ENCODE measurements at regions not wholly inside any gene's neighbourhood (a gene's known extent, or its start where the extent isn't known, plus 50 kb on each side); places are given as distances from the start of the nearest gene placed in this dataset.

DNA sequence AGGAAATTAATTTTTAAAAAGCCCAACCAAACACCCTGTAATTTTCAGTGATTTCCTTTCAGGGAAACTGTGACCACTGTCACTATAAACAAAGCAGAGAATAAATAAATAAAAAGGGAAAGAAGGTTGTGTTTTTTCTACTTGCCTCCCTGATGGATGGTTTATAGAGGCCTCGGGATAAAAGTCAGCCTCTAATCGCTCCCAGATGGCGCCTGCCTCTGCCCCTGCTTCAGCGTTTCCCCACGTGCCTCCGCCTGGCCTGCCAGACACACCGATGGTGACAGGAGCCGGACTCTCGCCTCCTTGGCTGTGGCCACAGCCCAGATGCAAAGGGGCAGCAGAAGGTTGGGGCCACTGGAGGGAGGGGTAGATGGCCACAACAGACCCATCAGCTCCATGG is 327.7 kb downstream of the CDC5L start:
- no peak for DNase-seq (ENCODE audit: low read depth)

DNA sequence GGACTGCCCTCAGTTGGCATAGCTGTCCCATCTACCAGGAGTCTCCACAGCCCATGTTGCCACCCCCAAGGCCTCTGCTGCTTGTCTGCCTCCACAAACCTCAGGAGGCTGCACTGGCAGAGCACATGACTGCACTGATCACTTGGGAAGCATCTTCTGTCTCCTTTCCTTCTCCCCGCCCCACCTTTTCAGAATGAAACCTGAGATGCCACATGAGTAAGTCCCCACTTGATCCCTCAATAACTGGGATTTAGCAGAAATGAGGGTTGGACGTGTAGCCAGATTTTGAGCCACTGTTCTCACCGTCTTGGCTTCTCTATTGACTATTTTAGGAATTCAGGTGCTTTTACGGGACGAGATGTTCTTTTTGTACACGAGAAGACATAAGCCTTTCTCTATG is 328.4 kb downstream of the CDC5L start:
- DNase-seq (ENCODE audit: low read depth) = no peak

DNA sequence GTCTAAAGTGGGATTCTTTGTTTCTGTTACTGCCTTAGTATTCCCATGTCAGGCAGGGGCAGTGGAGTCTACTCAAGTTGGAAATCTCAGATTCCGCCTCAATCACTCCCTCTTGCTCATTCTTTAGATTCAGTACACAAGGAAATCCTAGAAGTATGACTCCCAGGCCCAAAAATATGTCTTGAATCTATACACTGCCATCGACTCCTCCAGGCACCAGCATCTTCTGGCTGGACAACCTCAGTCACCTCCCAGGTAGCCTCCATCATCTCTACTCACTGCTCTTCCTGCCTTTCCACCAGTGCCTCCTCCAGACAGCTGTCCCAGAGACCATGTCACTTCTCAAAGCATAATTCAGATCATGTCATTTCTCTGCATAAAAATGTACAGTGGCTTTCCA is 329.9 kb downstream of the CDC5L start:
- no peak for DNase-seq (ENCODE audit: low read depth)

DNA sequence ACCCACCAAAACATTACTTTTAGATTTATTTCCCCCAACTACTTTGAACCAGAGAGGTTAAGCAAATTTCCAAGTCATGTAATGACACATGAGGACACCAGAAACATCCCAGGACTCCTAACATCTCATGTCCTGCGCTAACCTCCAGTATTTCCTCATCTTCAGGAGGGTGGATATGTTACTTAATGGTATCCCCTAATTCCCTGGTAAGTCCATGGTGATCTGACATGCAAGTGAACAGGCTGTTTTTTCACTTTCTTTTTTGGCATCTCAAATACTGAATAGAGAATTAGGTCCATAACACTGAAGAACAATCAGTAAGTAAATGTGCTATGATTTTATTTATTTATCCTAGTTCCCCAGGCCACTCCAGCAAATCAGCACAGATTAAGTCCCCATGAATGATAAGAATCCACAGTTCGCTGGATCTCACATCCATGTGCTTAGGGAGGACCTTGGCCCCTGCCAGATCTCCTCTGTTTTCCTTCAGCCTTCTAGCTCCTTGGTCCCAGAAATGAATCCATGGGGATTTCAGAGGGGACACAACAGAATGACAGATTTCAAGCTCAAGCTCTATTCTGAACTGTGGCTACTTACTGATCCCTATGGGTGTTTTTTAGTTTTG is 334.6 kb downstream of the CDC5L start:
- DNase-seq (ENCODE audit: low read depth) = no peak

DNA sequence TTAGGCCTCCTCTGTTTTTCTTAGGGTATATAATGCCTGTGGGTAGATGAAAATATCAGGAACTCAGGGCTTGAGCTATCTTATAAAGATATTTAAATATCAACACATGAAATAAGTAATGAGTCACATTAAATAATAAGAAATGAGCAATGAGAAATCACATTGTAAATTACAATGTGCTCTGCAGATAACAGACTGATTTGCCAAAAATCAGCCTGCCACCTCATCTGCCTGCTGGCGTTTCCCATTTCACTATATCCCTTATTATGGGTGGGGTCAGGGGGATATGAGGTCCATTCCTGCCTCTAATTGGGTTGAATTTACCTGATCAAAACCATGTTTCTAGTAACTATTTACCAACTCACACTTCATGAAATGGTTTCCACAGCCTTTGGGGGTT is 335.2 kb downstream of the CDC5L start:
- no peak for DNase-seq (ENCODE audit: low read depth)

DNA sequence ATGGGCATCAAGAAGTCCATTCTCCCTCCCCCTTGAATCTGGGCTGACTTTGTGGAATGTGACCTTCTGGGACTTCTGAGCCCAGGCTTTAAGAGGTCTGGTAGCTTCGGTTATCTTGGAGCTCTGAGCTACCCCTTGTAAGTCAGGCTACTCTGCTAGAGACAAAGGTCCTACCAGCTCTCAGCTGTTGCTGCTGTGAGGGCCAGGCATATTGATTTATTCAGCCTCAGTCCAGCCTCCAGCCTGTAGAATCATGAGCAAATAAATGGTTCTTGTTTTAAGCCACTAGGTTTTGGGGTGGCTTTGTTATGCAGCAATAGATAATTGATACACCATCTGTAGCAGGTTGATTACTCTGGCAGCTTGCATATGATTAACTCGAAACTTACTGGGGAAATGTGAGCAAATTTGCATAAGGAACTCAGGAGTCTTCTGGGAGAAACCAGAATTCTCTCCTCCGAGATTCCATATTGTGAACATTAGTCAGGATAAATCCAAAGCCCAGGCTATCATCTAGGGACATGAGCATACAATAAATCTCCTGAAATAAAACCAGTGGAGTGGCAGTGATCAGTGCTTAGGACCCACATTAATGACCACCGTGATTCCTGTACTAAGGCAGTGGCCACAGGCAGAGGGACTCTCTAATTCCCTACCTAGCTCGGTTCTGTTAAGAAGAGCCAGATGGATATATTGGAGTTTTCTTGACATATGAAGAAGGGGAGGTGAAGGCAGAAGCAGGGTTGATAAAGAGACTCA is 336.1 kb downstream of the CDC5L start:
- DNase-seq (ENCODE audit: low read depth) = no peak

DNA sequence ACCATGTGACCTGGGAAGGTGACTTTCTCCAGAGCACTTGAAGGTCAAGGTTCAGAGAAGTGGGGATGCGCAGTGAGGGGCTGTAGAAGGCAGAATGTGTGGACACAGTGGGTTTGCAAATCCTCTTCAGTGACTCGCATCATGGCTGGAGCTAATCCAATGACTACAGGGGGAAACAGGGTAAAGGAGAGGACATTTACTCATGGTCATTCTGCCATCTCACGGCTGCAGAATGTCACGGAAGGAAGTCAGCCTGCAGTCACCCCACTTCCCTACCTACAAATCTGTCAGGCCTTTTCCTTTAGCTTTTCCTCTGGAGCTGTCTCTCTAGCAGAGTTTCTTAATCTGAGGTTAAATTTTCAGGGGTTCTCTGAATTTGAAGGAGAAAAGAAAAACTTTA is 337.6 kb downstream of the CDC5L start:
- no peak for DNase-seq (ENCODE audit: low read depth)

DNA sequence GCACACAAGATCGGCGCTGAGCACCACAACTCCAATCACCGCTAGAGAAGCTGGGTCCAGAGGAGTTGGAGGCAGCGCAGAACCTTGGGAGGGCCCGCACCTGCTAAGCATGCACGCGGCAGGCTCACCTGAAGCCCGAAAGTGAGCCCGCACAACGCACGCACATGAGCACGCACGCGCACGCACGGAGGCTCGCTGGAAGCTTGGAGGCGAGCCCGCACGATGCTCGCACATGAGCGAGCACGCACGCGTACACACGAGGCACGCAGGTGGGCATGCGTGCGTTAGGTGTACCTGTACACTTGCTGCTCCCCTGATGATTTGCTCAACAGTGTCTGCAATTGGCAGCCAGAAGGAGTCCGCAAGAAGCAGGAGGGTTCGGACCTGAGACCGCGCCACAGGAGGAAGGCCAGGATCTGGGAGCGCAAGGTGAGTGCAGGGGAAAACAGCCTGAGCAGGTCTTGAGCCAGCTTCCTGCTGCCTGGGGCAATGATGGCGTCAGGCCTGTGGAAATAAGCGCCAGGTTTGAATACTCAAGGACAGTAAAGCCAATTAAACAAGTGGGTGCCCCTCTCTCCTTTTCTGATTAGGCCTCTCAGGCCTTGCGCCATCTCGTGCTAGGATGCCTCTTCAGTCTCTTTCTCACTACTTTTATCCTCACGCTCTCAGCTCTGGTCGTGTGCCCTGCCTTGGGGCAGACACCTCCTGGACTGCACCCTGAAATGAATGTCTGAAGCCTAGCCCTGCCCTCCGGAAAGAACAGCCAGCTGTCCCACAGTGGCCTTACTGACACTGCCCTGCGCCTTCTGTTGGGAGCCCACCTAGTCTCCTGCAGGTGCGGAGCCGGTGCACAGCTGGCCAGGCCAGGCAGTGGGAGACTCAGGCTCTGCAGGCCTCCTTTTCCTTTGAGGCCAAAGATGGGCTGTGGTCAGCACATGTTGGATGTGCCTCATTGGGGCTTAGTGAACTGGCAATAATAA is 340.4 kb downstream of the CDC5L start:
- DNase-seq (ENCODE audit: low read depth) = no peak

DNA sequence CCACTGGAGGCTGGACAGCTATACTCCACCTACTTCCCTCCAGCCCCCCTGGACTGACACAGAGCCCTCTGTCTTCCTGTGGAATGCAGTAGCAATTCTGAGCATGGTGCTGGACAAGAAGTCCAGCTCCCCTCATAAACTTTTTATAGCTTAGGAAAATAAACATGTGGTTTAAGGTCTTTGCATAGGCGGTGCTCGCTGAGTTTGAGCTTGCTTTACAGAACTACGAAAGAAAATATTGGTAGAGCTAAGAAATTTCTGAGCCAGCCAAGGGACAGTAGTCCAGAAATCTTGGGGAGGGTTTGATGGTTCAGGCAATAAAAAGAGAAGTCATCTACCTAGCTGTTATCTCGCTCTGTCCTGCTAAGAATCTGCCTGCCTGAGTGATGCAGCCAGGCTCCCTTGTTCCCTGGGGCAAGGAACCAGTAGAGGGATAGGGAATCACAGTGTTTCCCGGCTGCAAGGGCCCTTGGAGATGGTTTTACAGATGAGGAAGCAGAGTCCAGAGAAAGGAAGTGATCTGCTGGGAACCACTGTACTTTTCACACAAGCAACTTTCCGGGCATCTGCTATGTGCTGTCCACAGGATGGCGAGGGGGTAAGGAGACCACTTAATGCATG is 343.4 kb downstream of the CDC5L start:
- no peak for DNase-seq (ENCODE audit: low read depth)

DNA sequence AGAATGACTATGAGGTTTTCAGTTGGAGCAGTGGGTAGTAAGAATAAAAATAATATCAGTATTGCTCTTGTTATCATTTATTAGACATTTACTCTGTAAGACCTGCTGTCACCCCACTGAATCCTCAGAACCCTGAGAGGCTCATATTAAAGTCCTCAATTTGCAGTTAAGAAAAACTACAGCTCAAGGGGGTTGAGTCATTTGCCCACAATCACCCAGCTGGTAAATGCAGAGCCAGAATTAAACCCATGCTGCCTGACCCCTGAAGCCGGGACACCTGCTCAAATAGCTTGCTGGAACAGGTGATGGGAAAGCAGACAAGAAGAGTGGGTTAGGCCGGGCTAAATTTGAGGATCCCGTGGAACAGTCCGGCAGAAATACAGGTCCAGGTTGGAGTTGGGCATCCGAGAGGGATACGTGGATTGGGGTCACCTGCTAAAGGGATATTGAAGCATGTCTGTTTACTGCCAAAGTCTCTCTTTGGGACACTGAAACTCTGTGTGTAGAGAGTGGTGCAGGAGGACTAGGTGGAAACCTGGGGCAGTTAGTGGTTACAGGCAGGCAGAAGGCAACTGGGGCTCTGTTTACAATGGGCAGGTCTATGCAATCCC is 344.1 kb downstream of the CDC5L start:
- no peak for DNase-seq (ENCODE audit: low read depth)

DNA sequence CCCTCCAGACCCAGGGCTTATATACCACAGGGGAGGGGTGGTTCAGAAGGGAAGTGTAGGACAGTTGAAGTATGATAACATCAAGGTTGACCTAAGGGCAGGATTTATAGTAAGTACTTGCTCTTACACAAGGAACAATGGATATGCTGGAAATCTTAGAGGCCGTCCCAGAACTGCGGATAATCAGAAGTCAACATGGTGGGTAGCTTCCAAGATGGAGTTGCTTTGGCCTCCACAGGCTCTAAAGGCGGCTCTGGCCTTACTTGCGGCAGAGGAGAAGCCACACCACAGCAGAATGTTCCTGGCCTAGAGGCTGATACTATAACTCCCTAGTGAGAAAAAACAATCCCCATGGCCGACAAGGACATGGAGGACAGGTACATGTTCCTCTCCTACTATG is 344.7 kb downstream of the CDC5L start:
- no peak for DNase-seq (ENCODE audit: low read depth)

DNA sequence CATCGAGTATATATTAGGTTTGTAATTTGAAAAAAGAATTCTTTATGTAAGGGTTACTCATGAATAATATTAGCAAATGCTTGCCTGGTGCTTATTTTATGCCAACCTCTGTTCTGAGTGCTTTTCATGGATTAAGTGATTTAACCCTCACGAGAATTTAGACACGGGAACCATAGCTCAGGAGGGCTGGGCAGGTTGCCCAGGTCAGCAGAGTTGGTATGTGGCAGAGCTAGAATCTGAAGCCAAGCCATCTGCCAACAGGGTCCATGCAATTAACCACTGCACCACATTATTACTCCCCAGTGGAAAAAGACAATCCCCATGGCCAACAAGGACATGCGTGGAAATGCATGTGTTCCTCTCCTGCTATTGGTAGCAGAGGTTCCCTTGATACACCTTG is 345.6 kb downstream of the CDC5L start:
- DNase-seq (ENCODE audit: low read depth) = no peak

DNA sequence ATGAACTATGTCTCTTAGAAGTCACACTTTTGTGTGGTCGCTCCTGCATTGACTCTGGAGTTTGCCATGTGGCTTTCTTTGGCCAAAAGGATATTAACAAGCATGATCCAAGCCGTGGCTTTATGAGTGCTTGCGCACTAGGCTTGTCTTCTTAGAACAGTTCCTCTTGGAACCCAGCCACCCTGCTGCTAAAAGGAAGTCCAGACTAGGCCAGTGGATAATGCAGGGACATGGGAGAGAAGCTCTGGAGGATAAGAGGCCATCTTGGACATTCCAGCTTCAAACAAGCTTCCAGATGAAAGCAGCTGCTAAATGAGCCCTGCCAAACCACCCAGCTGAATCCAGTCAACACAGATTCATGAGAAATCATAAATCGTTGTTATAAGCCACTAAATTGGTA is 346.4 kb downstream of the CDC5L start:
- no peak for DNase-seq (ENCODE audit: low read depth)

DNA sequence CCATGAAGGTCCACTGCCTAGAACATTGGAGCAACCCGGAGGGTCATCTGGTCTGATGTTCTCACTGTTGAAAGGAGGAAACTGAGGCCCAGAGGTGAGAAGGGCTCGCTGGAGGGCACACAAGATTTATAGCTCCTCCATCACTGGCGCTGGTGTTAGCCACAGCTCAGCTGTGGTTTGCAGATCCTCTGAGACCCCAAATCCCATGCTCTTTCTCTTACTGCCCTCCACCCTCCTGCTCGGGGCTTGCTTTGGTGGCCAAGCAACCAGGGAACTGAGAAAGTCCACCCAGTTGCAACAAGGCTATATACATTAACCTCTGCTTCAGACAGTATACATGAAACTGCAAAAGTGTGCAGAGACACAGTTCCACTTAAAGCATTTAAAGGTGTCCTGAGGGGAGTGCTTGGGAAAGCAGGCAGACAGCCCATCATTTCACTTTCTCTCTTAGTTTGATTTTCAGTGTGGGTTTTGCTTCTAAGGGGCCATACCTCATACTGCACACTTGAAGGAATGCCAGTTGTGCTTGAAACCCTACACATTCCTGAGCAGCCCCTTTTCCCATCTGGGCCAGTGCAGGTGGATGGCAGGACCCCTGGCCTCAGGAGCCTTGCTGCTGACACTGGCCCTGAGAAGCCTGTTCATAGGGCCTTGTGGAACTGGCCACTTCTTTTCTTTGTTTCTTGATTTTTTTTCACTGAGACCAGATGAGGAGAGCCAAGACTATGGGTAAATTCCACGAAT is 347.6 kb downstream of the CDC5L start:
- DNase-seq (ENCODE audit: low read depth) = no peak

DNA sequence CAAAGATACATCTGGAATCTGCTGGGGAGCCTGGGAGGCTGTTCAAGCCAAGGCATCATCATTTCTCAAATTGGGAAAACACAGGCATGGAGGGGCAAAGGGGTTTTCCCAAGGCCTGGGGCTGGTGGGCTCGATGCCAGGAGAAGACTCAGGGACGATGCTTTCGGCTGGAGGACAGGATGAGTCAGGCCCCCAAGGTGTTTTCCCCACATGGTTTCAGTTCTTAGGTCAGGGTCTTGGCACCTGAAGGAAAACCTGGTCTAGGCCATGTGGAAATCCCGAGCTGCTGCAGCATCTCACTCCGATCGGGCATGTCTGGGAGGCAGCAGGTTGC is 348.1 kb downstream of the CDC5L start:
- no peak for DNase-seq (ENCODE audit: low read depth)

DNA sequence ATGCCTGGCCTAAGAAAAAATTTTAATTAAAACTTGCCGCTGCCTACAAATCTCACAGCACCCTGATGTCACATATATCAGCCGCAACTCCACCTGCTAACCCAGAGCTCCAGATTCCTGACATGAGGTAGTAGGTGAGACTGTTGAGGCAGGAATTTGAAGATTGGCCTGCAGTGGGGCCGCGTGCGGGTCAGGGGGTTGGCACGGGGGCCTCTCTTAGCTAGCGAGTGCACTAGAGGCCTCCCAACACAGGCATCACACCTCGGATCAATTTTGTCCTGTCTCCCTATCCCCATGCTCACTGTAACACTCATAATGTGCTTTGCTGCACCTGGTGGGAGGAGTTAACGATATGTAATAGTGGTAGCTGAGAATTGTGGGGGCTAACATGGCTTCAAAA is 349.8 kb downstream of the CDC5L start:
- DNase-seq (ENCODE audit: low read depth) = no peak

DNA sequence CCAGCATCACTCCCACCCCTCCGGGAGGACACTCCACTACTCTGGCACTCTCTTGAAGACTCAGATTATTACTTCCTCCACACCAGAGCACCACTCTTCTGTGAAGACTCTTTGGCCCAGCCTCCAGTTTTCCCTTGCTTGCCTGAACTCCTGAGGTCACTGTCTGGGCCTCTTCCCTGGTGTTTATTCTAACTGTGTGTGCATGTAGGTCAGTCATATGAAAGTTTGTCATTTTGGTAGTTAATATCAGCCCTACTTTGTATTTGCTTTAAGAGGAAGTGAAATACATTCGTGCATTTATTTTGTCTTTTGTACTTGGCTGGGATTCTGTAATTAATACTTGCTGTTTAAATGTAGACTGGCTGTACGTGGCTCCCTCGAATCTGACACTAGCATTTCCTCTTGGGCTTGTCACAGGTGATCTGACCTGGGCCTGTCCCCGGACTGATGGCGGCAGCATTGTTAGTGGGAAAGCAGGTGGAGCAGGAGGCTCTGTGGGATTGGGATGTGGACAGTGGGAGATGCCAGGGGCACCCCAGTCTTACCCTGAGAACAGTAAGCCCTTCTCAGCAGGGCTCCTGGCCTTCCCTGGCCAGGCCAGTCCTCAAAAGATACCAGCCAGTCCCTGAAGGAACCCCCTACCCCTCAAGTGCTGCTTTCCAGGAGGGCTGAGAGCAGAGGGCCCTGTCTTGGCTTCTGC is 350.5 kb downstream of the CDC5L start:
- DNase-seq (ENCODE audit: low read depth) = no peak

DNA sequence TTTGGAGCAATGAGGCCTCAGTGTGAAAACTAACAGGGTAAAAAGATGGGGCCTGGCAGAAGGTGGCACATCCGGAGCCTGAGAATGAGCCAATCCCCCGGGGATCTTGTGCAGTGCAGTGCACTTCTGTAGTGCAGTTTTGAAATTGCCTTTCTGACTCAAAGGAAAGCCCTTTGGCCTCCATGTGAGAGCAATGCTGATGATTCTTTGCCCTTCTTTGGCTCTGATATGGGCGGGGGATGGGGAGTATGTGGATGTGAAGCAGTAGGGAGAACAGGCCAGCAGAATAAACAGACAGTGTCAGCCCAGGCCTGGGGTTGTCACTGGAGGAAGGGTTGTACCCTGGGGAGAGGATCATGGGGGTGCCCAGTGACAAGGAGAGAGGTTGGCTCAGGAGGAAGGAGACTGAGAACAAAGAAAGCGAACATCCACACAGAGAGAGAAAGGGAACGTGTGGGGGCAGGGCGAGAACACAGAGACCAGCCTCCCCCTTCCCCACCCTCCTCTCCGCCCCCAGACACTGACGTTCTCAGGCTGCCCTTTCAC is 351.2 kb downstream of the CDC5L start:
- DNase-seq (ENCODE audit: low read depth) = no peak

DNA sequence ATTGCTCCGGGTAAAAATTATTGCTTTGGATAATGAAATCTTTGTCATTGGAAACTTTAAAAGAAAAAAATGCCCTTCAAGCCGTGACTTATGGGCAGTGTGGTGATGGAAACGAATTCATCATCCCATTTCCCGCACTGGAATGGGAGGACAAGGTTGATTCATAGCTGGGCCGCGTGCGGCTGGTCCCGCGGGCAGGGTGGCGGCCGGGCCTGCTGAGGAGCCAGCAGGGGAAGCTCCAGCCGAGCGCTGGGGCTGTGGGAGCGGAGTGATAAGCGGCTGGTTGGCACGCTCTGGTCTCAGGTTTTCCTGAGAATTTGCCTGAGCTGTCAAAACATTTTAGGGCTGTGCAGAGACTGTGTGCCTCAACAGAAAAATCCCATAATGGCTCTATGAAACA is 351.7 kb downstream of the CDC5L start:
- no peak for DNase-seq (ENCODE audit: low read depth)

DNA sequence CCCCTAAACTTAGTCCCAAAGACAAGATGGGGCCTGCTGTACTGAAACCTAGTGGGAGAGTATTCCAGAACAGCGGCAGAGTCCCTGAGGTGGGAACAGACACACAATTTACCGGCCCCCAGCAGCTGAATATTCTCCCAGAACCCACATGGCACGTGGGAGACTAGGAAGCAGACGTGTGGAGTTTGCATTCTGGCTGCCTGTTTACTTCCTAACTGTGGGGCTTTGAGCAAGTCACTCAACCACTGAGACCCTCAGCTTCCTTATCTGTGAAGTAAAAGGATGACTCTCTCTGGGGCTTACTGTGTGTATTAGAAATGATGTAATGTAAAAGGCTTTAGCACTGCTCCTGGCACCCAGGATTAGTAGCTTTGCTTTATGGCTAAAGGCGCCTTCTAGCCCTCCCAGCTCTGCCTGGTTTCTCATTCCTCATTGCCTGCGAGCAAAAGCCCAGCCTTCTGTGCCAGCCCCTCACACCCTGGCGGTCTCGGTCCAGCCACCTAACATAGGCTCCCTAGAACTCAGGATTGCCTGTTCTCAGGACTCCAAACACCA is 353.1 kb downstream of the CDC5L start:
- DNase-seq (ENCODE audit: low read depth) = no peak

All from T follicular helper cell (primary cell).